HG03196 (cell line): ENCODE measurements at regions not wholly inside any gene's neighbourhood (a gene's known extent, or its start where the extent isn't known, plus 50 kb on each side); places are given as distances from the start of the nearest gene placed in this dataset.

Experiments used
- ATAC-seq: cut with Tn5 transposase; IDR thresholded peaks from one replicate; pipeline ENCODE4 v1.9.1; 2021; ENCODE audit not compliant: unreplicated experiment

DNA sequence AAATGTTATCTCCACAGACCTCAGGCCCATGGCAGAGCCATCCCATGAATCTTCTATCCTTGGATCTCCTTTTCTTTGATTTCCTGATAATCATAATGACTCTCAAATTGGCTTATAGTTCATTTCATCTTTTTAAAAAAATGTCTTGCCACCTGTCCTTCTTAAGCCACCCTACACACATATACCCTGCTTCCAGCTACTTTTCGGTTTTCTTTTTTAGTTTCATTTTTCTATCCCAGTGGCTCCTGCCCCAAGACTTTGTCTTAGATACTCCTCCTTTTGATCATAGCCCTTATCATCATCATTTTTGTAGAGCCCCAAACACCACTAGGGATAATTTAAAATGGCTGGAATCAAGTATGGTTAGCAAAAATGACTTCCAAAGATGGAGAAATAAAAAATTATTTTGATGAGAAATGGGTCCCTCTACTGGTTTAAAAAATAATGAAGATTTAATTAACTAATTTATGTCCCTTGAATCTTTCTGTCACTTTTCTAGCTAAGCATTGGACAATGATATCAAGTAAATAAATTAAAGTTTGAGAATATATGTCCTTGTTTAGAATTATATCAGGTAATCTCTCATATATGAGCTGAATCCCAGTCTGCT is 277.3 kb upstream of the SEMA3D start:
- ATAC-seq, result no peak

- ATAC-seq, result no peak
These were observed 275.8 kb upstream of the SEMA3D start for GRCh38 chr7:85462671-85463070.

GRCh38 chr7:85457911-85458310 is 271.1 kb upstream of the SEMA3D start:
- no peak for ATAC-seq

GRCh38 chr7:85456254-85456653 is 269.4 kb upstream of the SEMA3D start:
- ATAC-seq, result no peak

DNA sequence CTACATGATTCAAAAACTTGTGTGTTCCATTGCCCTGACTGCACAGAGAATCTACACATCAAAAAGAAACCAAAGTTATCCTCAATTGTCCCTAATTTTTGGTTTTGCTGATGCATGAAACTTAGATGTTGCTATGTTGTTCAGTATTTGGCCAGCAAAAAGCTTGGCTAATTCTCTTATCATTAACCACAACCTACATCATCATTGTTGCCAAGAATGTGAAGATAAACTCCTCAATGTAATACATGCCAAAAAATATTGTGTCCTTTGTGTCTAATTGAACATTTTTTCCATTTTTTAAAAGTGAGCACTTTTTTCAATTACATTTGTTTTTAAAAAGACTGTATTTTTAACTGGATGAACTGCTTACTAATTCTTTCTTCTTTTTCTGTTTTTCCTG is 268.0 kb upstream of the SEMA3D start:
- ATAC-seq, result no peak

- ATAC-seq, result no peak
These were observed 265.8 kb upstream of the SEMA3D start for GRCh38 chr7:85452674-85453073.

- ATAC-seq, result no peak
These were observed 262.6 kb upstream of the SEMA3D start for GRCh38 chr7:85449478-85449877.

DNA sequence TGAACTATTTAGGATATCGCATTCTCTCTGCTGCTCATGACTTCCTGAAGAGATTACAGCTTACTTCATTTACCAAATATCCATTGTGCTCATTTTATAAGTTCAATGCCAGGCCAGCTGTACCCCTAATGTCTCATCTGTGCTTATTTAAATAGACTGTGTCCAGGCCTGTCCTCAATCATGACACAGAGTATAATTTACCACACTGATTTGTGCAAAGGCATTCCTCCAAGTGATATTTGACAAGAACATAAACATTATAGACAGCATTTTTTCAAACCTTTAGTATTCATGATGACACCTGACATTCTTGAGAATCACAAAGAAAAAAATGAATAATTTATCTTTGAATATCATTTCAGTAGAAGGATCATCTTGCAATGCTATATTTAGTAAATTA is 260.1 kb upstream of the SEMA3D start:
- no peak for ATAC-seq

DNA sequence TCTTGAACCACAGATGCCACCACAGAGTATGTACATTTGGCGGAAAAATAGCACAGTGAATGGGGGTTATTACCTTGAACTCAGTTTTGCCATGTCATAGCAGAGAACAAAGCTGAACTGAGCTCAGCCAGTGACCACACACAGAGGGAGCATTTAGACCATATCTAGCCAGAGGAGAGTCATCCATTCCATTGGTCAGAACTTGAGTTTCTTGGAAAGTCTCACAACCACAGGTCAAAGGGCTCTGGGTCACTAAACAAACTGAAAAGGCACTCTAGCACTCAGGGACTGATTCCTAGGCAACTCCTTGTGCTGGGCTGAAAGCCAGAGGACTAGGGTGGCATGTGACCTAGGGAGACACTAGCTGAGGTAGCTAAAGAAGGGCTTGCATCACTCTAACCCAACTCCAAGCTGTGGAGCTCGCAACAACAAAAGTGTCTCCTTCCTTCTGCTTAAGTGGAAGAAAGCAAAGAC is 239.7 kb upstream of the SEMA3D start:
- no peak for ATAC-seq

DNA sequence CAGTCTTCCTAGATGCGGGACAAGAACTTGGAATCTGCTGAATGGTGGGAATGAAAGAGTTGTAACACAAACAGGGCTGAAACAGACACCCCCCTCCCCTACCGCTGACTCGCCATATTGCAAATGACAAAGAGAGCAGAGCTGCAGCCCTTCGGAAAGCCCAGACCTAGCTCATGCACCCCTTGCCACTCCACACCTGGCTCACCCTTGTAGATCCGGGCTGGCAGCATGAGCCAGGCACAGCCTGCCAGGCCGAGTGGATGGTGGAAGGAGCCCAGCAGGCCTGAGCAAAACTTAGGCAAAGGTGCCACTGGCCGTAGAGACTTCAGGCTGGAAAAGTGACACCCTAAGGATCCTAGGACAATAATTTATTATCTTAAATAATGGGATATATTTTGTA is 237.4 kb upstream of the SEMA3D start:
- no peak for ATAC-seq

DNA sequence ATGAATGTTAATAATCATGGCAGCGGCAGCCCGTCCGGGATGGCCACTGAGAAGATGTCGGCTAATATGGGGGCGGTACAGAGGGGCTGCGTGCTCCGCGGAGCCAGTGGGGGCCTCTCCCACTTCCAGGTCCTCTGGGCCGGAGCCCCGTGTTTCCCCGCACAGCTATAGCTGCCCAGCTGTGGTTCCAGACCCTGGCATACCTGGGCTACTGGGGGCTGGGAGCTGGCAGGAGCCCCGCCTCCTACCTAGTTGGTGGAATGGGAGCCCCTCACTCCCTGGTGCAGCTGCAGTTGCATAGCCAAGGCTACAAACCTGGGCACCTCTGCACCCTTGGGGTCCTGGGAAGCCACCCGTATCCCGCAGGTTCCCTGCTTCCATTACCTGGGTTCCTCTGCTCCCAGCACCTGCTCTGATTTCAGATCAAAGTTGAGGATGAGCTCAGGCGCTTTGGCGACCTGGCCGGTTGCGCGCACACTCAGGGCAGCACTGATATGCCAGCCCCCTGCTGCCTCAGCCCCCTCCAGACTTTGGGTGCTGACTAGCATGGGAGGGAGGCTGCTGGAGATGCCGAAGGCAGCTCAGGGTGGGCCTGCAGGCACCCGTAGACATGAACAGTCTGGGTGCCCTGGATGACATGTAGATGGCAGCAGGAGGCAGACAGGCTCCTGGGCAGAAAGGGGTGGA is 236.5 kb upstream of the SEMA3D start:
- no peak for ATAC-seq

- no peak for ATAC-seq
These were observed 228.9 kb upstream of the SEMA3D start for GRCh38 chr7:85415743-85416142.

GRCh38 chr7:85413718-85414117 is 226.9 kb upstream of the SEMA3D start:
- no peak for ATAC-seq

GRCh38 chr7:85412912-85413311 is 226.1 kb upstream of the SEMA3D start:
- ATAC-seq, result no peak

DNA sequence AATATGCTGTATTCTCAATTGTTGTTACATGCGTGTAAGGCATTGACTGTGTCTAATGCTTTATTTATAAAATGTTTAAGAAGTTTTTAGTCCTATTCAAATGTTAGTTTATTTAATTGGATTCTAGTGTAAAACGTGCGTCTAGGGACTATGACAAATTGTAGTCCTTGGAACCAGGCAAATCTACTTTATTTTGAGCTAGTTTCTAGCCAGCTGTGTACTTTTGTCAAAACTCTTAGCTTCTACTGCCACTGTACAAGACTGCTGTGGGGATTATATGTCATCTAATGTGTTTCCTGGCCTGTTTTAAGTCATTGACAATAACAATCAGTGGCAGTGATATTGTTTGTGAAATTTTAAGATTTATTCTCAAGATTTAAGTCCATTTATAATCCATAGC is 220.5 kb upstream of the SEMA3D start:
- no peak for ATAC-seq

DNA sequence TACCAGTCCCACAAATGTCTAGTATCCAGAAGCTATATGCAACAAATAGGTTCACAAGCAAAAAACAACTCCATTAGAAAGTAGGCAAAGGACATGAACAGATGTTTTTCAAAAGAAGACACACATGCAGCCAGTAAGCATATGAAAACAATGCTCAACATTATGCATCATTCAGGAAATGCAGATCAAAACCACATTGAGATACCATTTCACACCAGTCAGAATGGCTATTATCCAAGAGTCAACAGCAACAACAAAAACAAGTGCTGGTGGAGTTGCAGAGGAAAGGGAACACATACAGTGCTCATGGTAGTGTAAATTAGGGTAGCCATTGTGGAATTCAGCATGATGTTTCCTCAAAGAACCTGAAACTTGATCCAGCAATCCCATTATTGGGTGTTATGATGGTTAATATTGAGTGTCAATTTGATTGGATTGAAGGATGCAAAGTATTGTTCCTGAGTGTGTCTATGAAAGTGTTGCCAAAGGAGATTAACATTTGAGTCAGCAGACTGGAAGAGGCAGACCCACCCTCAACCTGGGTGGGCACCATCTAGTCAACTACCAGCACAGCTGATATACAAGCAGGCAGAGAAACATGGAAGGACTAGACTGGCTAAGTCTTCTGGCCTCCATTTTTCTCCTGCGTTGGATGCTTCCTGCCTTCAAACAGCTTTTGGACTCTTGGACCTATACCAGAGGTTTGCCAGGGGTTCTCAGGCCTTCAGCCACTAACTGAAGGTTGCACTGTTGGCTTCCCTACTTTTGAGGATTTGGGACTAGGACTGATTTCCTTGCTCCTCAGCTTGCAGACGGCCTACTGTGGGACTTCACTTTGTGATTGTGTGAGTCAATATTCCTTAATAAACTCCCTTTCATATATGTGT is 218.4 kb upstream of the SEMA3D start:
- ATAC-seq, result no peak

DNA sequence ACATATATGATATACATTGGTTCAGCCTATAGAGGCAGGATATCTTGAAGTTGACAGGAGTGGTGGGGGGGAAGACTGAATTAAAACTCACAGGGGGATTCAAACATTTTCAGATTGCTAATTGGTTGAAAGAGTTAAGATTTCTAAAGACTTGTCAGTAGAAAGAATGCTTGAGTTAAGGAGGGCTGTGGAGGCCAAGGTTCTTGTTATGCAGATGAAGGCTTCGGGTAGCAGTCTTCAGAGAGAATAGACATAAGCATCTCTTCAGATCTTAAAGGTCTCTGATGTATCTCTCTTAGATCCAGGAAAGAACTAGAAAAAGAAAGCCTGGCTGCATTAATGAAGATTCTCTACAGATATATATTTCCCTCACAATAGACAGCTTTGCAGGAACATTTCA is 209.8 kb upstream of the SEMA3D start:
- no peak for ATAC-seq

- no peak for ATAC-seq
These were observed 205.9 kb upstream of the SEMA3D start for GRCh38 chr7:85392789-85393188.

- no peak for ATAC-seq
These were observed 205.5 kb upstream of the SEMA3D start for GRCh38 chr7:85392326-85392725.

DNA sequence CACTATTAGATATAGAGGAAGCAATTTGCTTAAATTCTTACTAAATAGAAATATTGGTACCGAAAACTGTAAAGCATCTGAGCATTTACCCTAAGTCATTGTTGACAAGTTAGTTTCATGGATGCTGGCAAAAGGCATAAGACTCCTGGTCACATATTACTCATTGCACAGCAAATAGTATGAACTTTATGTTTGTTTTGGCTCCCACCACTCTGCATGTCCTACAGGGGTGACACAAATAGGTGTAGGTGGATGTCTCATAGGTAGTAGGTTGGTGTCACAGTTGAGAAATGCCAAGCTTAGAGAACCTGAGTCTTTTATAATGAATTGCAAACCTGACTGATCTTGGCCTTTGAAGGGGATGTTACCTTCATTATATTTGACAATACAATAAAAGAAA is 199.6 kb upstream of the SEMA3D start:
- ATAC-seq, result no peak

GRCh38 chr7:85384392-85384791 is 197.5 kb upstream of the SEMA3D start:
- ATAC-seq, result no peak

GRCh38 chr7:85381212-85381611 is 194.4 kb upstream of the SEMA3D start:
- no peak for ATAC-seq
